DND-41 (cell line): ENCODE measurements at regions not wholly inside any gene's neighbourhood (a gene's known extent, or its start where the extent isn't known, plus 50 kb on each side); places are given as distances from the start of the nearest gene placed in this dataset.

Experiments used
- ATAC-seq: fragments of 200-7000 bp; cut with Tn5 transposase; 3 replicates; pipeline ENCODE4 v1.9.1; 2021; ENCODE audit warnings: low read depth; ENCODE audit not compliant: insufficient read depth
- DNase-seq: peaks from one replicate; pipeline ENCODE4 v3.0.0-alpha.2; 2020
- H2AFZ ChIP-seq: 2 replicates; pipeline ENCODE4 v1.6.0; 2012; ENCODE audit warnings: low read depth, low read length
- H3K27ac ChIP-seq: 2 replicates; pipeline ENCODE4 v1.5.1; 2012; ENCODE audit warnings: low read length, inconsistent platforms
- H3K27me3 ChIP-seq: fragments of 200-600 bp; sonication (generic); 2 replicates; pipeline ENCODE4 v1.6.0; 2012; ENCODE audit warnings: low read length, mild to moderate bottlenecking, inconsistent platforms; ENCODE audit not compliant: insufficient read depth, poor library complexity
- H3K36me3 ChIP-seq: 2 replicates; pipeline ENCODE4 v1.5.1; 2012; ENCODE audit warnings: low read length, inconsistent platforms; ENCODE audit not compliant: insufficient read depth
- H3K4me1 ChIP-seq: 2 replicates; pipeline ENCODE4 v1.5.1; 2012; ENCODE audit warnings: mild to moderate bottlenecking, low read length; ENCODE audit not compliant: insufficient read depth
- H3K4me2 ChIP-seq: 2 replicates; pipeline ENCODE4 v1.6.0; 2012; ENCODE audit warnings: mild to moderate bottlenecking, moderate library complexity, low read length, inconsistent platforms; ENCODE audit not compliant: insufficient read depth
- H3K4me3 ChIP-seq, 2 experiments: fragments of 200-600 bp in 1 of 2; shearing (Covaris generic) in 1 of 2; 2 replicates each; pipeline ENCODE4 v1.5.1; 2012 to 2016; ENCODE audit warnings: inconsistent platforms in 2 of 2, low read length in 2 of 2, mild to moderate bottlenecking in 2 of 2, low read depth in 1 of 2, moderate library complexity in 1 of 2
- H3K79me2 ChIP-seq: 2 replicates; pipeline ENCODE4 v1.6.0; 2012; ENCODE audit warnings: low read length, inconsistent platforms; ENCODE audit not compliant: insufficient read depth
- H3K9ac ChIP-seq: 2 replicates; pipeline ENCODE4 v1.6.0; 2012; ENCODE audit warnings: low read depth, mild to moderate bottlenecking, inconsistent platforms, low read length, moderate library complexity
- H3K9me3 ChIP-seq: 2 replicates; pipeline ENCODE4 v1.5.1; 2012; ENCODE audit warnings: low read length, moderate library complexity, mild to moderate bottlenecking, inconsistent platforms; ENCODE audit not compliant: insufficient read depth, severe bottlenecking
- H4K20me1 ChIP-seq: 2 replicates; pipeline ENCODE4 v1.6.0; 2012; ENCODE audit warnings: low read length; ENCODE audit not compliant: insufficient read depth
- EZH2 ChIP-seq: IDR thresholded peaks from 3 replicates; pipeline ENCODE4 v1.6.1; 2012; ENCODE audit warnings: borderline replicate concordance, low read depth, mild to moderate bottlenecking, moderate library complexity, low read length, inconsistent platforms; ENCODE audit not compliant: severe bottlenecking
- TF ChIP-seq, protein P1 (sequence below): IDR thresholded peaks from 2 replicates; pipeline ENCODE4 v1.5.1; 2012; ENCODE audit warnings: borderline replicate concordance, low read length, moderate library complexity, mild to moderate bottlenecking; ENCODE audit not compliant: poor library complexity, severe bottlenecking; ENCODE audit errors: extremely low read depth

- peak overlapping the region; percentile 25; the same call in 1 of the 2 replicates for H3K27ac ChIP-seq
- ATAC-seq = peak; percentile 62
Observed at GRCh38 chr3:147945968-147946519, 536.9 kb downstream of the ZIC1 start.

DNA sequence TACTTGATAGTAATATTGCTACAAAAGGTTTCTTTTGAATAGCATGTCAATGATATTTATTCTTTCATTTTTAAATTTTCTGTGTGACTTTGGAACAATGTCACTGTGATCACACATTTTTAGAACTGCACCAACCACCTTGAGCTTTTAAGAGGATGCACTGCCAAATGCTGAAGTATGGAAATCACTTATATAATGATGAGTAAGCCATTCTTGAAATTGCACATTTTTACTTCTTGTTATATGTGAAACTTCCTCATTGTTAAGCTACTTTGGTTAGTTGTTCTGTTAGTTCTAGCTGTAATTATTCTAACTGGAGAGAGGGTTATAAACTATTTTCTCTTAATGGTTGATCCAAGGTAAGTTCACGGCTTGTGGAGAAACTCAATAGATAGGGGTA lies 547.5 kb downstream of the ZIC1 start:
- Histone ChIP-seq H3K9me3 (no peaks in the 10 kb centered on the region), H3K4me3 (no peak overlapping the region), H3K4me1 (no peaks in the 10 kb centered on the region), H3K9ac (no peak overlapping the region), H3K36me3 (no peaks in the 10 kb centered on the region), H4K20me1 (no peaks in the 10 kb centered on the region), H3K79me2 (no peaks in the 10 kb centered on the region), H2AFZ (no peak overlapping the region), H3K27ac (no peak overlapping the region), H3K4me2 (no peak overlapping the region), H3K27me3 (no peaks in the 10 kb centered on the region)
- no peak for TF ChIP-seq EZH2
- TF ChIP-seq, protein P1, sequence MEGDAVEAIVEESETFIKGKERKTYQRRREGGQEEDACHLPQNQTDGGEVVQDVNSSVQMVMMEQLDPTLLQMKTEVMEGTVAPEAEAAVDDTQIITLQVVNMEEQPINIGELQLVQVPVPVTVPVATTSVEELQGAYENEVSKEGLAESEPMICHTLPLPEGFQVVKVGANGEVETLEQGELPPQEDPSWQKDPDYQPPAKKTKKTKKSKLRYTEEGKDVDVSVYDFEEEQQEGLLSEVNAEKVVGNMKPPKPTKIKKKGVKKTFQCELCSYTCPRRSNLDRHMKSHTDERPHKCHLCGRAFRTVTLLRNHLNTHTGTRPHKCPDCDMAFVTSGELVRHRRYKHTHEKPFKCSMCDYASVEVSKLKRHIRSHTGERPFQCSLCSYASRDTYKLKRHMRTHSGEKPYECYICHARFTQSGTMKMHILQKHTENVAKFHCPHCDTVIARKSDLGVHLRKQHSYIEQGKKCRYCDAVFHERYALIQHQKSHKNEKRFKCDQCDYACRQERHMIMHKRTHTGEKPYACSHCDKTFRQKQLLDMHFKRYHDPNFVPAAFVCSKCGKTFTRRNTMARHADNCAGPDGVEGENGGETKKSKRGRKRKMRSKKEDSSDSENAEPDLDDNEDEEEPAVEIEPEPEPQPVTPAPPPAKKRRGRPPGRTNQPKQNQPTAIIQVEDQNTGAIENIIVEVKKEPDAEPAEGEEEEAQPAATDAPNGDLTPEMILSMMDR = no peak
- no peak for ATAC-seq
- no peak for DNase-seq

More at GRCh38 chr3:147945968-147946519, 536.9 kb downstream of the ZIC1 start:
- Histone ChIP-seq H3K9ac (peak overlapping the region; percentile 12; the same call in 1 of the 2 replicates), H4K20me1 (no peaks in the 10 kb centered on the region), H3K36me3 (no peaks in the 10 kb centered on the region), H3K79me2 (no peaks in the 10 kb centered on the region), H2AFZ (peak overlapping the region; percentile 71), H3K4me2 (peak overlapping the region; percentile 56), H3K4me3 (peak overlapping the region in 1 of 2 experiments; percentile 46; a peak in 2 of 4 replicates), H3K9me3 (no peaks in the 10 kb centered on the region), H3K4me1 (peaks cover 10% of the 10 kb centered on the region), H3K27me3 (no peaks in the 10 kb centered on the region)
- peak; percentile 24 for DNase-seq
- TF ChIP-seq, protein P1 = peak; percentile 56
- no peak for TF ChIP-seq EZH2

- ATAC-seq (no peak), DNase-seq (no peak)
- no peak overlapping the region for H3K4me3 ChIP-seq
- H3K36me3 ChIP-seq = no peaks in the 10 kb centered on the region
- no peaks in the 10 kb centered on the region for H3K27me3 ChIP-seq
- H3K27ac ChIP-seq = no peak overlapping the region
- H3K79me2 ChIP-seq = no peaks in the 10 kb centered on the region
- H4K20me1 ChIP-seq = no peaks in the 10 kb centered on the region
- no peaks in the 10 kb centered on the region for H3K9me3 ChIP-seq
- no peak for TF ChIP-seq EZH2
- TF ChIP-seq, protein P1 = no peak
- H2AFZ ChIP-seq = no peak overlapping the region
- H3K4me2 ChIP-seq = no peak overlapping the region
- H3K9ac ChIP-seq = no peak overlapping the region
- no peaks in the 10 kb centered on the region for H3K4me1 ChIP-seq
Observed at GRCh38 chr3:147958754-147959153, 549.6 kb downstream of the ZIC1 start.
